GM18867 (cell line): ENCODE measurements at regions not wholly inside any gene's neighbourhood (a gene's known extent, or its start where the extent isn't known, plus 50 kb on each side); places are given as distances from the start of the nearest gene placed in this dataset.

Experiments used
- ATAC-seq: cut with Tn5 transposase; IDR thresholded peaks from one replicate; pipeline ENCODE4 v1.9.1; 2021; ENCODE audit warnings: mild to moderate bottlenecking, moderate library complexity; ENCODE audit not compliant: unreplicated experiment

- ATAC-seq = no peak
Observed at GRCh38 chr10:30256084-30256483, 93.0 kb downstream of the MTPAP start.

- ATAC-seq = no peak
Observed at GRCh38 chr10:30254926-30255325, 94.2 kb downstream of the MTPAP start.

- no peak for ATAC-seq
Observed at GRCh38 chr10:30248728-30249127, 100.3 kb downstream of the MTPAP start.

- ATAC-seq = peak; percentile 48
Observed at GRCh38 chr10:30247704-30248103, 101.4 kb downstream of the MTPAP start.

- peak; percentile 61 for ATAC-seq
Observed at GRCh38 chr10:30241422-30242110, 107.5 kb downstream of the MTPAP start.

GRCh38 chr10:30238836-30239235 is 110.2 kb downstream of the MTPAP start:
- no peak for ATAC-seq

GRCh38 chr10:30233186-30233959 is 115.7 kb downstream of the MTPAP start:
- no peak for ATAC-seq

GRCh38 chr10:30231709-30232108 is 117.4 kb downstream of the MTPAP start:
- no peak for ATAC-seq

- ATAC-seq = no peak
Observed at GRCh38 chr10:30231071-30231652, 117.9 kb downstream of the MTPAP start.

- no peak for ATAC-seq
Observed at GRCh38 chr10:30229536-30229935, 119.5 kb downstream of the MTPAP start.

- ATAC-seq = no peak
Observed at GRCh38 chr10:30228417-30229036, 120.6 kb downstream of the MTPAP start.

GRCh38 chr10:30227481-30227880 is 121.6 kb downstream of the MTPAP start:
- ATAC-seq = no peak

- ATAC-seq = no peak
Observed at GRCh38 chr10:30219971-30220751, 128.9 kb downstream of the MTPAP start.

GRCh38 chr10:30216821-30217220 is 132.3 kb downstream of the MTPAP start:
- no peak for ATAC-seq

GRCh38 chr10:30215623-30216022 is 133.5 kb downstream of the MTPAP start:
- ATAC-seq = no peak

- no peak for ATAC-seq
Observed at GRCh38 chr10:30215141-30215540, 133.9 kb downstream of the MTPAP start.

- ATAC-seq = no peak
Observed at GRCh38 chr10:30210296-30210695, 138.8 kb downstream of the MTPAP start.

GRCh38 chr10:30208330-30208729 is 140.7 kb downstream of the MTPAP start:
- ATAC-seq = no peak

- peak; percentile 61 for ATAC-seq
Observed at GRCh38 chr10:30207485-30208052, 141.5 kb downstream of the MTPAP start.

GRCh38 chr10:30200017-30200415 is 140.6 kb upstream of the JCAD start:
- ATAC-seq = no peak
